Occipital lobe (tissue), 1 donor: ENCODE measurements at regions not wholly inside any gene's neighbourhood (a gene's known extent, or its start where the extent isn't known, plus 50 kb on each side); places are given as distances from the start of the nearest gene placed in this dataset.

Experiments
- DNase-seq: peaks from one replicate; lab custom pipeline; 2025; lab: John Stamatoyannopoulos, UW

DNA sequence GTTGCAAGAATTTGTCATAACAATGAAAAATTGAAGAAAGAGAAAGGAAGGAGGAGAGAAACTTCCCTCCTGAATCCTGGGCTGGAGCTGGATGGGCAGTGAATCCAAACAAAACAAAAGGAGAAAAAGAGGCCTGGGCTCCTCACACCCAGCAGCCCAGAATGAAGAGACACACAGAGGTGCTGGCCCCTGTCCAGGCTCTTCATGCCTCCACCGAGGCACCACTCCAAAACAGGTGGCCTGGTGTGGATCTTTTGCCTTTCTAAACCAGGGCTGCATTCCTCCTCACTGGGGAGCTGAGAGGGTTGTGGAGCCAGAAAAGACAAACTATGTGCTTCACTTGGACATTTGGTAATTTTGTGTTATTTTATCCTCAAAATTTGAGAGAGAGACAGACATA lies 76.0 kb downstream of the FAM124B start:
- DNase-seq = no peak

DNA sequence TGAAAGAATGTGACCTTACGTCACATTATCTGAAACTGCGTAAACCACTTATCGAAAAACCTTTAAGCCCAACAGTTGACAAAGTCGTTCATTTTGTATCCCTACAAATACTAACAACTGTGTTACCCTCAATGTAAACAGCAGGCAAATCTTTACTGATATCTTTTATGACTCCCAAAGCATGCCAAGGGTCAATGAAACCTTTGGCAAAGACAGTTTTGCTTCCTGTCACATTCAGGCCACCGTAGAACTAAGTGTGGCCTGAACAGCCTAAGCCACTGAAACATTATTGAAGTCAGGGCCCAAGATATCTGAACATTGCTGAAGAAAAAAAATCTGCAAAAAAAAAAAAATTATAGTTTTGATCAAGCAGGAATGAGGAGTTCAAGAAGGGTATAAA lies 77.3 kb downstream of the FAM124B start:
- no peak for DNase-seq

DNA sequence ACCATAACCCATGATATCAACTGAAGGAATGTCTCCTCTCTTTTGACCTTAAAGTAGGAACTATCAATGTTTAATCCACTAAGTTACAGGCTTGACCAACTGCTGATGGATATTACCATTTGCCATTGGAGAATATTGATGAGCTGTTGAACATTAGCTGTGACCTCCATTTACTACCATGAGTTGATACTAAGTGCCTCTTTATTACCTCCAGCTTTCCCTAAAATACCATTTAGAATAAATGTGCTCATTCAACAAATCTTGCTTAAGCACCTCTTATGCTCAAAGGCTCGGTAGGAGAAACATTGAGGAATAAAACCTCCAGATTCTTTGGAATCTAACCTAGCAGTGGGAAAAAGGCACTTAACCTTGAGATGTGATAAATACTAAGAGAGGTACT lies 81.2 kb downstream of the FAM124B start:
- no peak for DNase-seq

DNA sequence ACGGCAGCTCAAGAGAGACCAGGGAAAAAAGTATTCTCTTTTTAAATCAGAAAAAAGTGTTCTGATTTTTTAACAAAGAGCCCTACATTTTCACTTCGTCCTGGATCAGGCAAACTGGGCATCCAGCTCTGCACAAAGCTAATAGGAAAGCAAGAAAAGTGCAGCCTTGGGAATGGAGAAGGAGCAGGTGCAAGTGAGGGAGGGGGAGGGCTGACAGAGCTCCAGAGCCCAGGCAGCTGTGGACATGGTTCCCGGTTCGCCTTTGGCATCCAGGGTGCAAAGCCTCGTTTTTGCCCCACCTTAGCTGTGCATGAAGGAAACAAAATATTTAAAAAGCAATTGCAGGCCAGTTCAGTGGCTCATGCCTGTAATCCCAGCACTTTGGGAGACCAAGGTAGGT lies 82.2 kb downstream of the FAM124B start:
- DNase-seq = no peak

DNA sequence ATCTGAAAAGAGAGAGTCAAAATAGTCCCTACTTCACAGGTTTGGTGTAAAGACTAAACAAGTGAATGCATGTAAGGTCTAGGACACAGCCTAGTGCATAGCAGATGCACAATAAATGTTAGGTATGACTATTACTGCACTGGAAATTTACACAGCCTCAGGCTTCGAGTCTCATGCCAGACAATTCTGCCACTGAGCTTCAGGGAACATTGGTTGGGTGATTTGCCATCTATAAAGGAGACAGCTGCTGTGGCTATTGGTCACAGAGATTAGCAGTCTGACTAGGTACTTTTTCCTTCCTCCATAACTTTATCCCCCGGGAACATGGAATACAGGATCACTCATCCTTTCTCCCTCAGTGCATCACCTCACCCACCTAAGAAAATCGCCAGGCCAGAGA lies 89.2 kb downstream of the FAM124B start:
- no peak for DNase-seq

DNA sequence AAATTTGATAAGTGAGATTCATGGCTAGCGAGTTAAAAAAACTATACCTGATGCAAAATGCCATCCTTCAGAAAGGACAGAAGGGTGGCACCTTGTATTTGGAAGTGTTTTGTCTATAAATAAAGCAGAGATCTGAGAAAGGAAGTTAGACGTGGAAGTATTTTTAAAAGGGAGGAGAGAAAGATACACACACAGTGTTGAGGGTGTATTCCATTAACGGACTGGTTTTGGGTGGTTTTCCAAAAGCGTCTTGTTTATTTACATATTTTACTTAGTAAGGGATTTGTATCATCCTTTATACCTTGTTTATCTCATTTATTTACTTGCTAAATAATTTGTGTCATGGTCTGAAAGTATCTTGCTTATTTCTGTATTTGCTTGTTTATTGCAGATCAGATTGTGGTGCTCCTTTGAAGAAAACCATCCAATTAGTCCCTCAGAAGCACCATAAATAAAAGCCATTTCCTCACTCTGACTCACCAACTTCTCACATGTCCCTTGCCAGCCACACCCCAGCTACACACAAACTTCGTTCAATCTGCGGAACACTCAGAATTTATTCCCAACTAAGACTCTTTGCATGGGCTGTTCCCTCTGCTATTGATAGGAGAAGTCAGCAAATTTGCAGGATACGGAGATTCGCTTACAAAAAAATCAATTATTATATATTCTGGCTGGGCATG lies 90.8 kb downstream of the FAM124B start:
- DNase-seq = no peak

DNA sequence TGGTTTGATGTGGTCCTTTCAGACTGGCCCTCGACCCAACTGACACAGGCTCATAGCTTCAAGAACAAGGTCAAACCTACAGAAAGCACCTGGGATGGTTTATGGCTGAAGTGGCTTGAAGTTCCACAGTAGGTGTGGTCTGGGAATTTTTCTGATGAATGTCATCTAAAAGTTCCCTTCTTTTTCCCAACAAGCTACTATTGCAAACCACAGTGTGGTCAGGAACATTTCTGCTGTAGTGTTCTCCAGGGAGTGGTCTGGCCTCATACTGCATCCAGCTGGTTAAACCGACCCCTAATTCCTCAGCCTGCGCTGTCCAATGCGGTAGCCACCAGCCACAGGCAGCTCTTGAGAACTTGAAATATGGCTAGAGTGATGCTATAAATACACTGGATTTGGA lies 92.7 kb downstream of the FAM124B start:
- DNase-seq = no peak

DNA sequence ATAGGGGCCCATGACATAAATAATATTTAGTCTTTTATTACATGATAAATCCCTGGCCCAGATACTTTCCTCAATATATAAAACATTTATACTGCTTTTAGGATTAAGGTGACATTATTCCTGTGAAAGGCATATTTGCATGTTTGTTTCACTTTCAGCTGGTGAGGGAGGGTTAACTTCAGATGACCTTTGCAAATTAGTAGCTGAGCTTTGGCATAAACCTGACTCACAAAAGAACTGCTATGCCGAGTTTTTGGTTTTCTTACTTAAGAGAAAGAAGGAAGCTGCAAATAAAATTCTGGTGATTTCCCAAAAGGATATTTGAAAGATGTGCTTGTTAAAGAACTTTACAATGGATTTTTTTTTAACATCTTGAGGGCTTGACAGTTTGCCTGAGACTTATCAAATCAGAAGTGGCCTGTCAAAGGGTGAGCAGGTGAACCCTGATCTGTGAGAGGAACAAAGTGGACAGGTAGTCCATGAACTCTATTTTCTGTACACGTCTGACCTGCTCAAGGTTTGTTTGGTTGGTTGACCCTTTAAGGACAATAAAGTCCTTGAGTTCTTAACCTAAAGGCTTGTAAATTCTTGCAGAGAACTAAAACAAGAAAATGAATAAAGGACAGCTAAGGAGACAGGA lies 93.5 kb downstream of the FAM124B start:
- DNase-seq = no peak

DNA sequence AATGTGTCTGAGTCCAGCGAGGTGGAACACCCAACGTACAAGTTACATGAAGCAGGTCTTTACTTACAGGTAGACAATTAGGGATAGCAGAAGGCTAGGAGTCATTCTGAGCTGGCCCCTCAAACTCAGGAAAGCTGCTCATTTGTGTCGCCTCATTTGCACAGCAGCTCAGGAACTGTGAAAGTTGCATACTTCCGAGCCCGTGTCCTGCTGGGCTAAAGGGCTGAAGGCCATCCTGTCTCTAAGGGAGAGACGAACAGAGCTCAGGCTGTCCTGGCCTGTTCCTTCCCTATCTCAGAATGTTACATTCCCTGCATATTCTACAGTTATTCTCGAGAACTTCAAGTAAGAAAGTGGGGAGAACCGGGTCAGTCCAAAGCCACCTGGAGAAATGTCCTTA lies 99.0 kb downstream of the FAM124B start:
- DNase-seq = no peak

DNA sequence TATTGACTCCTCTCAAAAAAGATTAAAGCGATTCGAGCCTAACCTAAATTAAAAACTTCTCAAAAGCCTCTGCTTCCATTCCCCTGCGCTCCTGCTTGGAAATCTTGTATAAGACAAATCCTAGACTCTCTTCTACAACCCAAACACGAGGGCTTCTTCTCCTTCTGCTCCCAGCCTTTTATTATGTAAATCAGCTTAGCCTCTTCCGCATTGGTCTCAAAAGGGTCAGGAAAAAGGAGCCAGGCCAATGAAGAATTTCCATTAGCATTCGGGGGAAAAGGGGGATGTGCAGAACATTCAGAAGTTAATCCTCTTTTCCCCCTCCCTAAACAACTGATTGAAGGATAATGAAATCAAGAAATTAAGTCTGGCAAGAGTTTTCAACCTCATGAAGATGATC lies 107.9 kb downstream of the FAM124B start:
- no peak for DNase-seq

DNA sequence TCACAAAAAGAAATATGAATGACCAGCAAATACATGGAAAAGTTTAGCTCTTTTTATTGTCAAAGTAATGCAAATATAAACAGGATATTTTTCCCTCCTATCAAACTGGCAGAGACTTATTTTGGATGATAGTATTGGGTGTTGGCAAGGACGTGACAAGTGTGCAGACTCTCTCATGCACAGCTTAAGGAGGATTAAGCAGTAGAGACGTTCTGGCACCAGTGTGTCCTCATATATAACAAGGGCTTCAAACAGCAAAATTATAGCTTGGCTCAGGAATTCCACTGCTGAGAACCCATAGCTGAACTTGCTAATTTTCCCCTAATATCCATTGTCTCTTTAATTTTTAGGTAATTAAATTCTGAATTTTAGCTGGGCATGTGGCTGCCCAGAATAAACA lies 114.4 kb downstream of the FAM124B start:
- DNase-seq = no peak

DNA sequence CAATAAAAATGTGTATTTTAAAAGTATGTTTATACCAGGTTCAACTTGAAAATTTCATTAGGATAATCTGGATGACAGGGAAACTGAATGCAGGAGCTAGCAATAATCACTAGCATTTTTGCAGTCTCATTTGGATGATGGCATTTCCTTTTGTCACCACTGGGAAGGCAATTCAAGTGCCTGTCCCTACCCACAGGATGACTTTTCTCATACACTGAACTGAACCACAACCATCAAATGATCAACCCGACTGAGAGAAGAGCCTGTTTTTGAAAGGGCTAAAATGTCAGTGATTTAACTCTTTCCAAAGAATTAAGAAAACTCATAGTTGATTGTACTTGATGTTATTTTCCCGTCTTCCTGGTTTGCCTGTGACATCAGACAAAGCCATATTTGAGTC lies 115.0 kb downstream of the FAM124B start:
- DNase-seq = no peak

DNA sequence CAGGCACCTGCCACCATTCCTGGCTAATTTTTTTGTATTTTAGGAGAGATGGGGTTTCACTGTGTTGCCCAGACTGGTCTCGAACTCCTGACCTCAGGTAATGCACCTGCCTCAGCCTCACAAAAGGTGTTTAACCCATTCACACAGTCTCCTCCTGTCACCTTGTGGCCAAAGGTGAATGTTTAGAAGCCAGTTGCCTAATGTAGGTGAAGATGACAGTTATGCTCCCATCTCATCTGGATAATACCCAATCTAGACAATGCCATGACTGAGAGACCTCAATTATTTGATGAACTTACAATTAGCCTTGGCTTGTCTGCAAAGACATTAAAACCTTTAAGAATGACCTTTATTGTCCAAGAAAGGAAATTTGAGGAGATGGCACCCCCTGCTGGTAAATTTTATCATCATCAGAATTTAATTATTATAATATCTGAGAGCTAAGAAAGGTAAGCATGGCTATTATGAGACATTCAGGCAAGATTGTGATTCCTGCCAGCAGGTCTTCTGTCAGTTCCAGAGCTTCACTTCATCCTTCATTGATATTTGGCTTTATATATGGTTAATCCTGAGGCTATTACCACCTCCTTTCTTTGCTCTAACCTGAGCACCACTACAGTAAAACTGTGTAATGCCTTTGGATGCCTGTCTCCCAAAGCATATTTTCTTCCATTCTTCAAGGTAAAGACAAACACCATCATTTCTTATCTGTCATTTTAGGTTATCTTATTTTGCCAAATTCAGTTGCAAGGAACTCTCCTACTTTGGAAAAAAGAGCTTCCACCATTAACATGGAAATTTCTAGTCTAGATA lies 117.6 kb downstream of the FAM124B start:
- no peak for DNase-seq

DNA sequence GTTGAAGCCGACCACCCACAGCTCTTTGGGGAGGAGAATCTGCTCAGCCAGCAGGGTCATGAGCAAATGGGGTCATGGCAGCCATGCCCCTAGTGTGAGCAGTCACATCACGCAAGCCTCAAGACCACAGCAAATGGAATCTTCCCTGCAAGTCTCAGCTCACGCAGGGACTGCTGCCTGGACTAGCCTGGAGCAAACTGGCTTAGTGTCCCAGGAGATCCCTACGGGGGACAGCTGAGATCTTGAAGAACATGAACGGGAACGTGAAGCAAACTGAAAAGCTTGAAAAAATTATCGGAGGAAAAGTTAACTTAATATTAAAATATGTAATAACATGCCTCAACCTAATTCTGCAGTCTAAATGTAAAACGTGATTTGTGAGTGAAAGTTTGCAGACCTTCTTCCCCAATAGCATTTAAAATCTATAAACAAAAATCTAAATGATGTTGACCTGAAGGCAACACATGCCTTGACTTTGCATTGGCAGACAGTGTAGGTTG lies 118.4 kb downstream of the FAM124B start:
- no peak for DNase-seq

DNA sequence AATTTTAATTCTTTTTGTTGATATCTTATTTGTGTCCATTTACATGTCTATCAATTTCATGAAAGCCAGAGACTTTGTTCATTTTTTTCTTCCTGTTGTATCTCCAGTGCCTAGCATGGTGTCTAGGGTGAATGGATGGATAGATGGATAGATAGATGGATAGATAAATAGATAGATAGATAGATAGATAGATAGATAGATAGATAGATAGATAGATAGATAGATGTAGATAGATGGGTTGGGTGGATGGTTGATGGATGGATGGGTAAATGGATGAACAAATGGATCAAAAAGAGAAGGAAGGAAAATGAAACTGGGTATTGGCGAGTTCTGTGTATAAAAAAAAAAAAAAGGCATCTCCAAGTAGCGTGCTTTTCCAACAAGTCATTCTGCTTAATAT lies 120.5 kb downstream of the FAM124B start:
- no peak for DNase-seq

DNA sequence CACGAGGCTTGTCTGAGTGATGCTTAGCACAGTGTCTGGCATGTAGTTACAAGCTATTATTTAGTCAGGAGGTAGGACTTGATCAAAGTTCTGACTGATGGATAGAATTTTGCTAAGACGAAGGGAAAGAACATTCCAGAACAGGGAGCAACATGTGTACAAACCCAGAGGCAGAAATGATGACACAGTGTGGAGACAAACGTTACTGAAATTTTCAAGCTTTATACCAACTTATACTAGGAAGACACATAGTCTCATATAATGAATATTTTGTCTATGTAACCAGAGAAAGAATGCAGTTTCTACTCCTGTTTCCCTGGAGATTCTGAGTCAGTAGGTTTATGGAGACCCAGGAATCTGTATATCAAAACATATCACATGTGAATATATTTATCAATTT lies 123.4 kb downstream of the FAM124B start:
- DNase-seq = no peak

DNA sequence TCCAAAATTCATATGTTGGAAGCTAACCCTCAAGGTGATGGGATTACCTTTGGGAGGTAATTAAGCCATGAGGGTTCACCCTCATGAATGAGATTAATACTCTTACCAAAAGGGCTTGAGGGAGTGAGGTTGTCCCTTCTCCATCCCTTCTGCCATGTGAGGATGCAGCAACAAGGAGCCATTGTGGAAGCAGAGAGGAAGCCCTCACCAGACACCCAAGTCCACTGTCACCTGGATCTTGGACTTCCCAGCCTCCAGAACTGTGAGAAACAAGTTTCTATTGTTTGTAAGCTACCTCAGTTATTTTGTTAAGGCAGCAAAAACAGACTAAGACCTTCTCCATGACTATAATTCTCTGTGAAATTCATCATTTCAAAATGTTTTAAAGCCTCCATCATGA lies 125.7 kb downstream of the FAM124B start:
- no peak for DNase-seq

DNA sequence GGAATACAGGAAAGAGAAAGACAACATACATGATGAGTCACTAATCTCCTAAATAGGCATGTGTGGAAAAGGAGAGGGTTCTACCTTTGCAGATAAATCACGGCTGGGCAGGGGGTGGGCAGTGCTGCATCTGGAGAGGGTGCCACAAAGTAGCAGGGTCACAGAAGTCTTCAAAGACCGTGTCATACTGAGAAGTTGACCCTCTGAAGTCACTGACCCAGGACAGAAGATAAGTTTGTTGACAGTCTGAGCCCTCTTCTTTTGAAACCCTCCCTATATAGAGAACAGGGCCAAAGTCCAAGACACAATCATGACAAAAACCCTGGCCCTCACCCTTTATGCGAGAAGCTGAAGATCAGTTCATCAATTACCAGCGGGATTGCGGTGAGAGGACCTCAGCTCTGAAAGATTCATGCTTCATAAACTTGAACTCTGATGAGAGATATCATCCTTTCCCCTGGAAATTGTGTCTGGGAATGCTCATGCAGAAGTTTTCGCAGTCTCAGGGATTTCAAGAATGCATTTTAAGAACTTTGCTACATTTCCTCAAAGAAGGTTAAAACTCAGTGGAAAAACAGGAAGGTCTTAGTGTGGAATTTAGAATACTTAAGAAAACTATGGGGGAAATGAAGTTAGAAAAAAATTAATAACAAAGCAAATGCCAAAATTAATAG lies 129.5 kb downstream of the FAM124B start:
- DNase-seq = no peak

DNA sequence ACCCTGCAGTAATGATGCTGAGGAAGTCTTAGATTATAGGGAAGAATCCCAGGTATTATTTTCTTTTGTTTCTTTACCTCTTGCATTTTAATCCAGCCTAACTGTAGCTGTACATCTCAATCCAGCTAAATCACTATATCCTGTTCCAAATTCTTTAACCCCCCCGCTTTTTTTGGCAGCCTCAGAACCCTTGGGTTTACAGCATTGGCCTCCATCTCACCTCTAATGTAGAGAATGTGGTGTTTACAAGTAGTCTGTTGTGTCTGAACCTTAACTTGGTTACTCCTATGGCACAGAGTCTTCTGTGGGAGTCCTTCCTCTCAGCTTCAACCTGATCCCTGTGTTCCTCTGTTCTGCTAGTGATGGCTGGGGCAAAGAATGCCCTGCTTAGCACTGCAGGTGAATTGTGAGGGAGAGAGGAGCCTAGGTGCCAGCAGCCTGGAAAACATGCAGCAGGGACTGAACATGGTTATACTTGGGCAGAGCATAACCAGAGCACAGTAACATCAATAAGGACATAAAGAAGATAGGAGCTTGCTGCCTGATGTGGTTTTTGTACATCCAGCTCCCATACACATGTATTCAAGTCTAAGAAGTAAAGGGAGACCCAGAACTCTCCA lies 130.2 kb downstream of the FAM124B start:
- DNase-seq = no peak

DNA sequence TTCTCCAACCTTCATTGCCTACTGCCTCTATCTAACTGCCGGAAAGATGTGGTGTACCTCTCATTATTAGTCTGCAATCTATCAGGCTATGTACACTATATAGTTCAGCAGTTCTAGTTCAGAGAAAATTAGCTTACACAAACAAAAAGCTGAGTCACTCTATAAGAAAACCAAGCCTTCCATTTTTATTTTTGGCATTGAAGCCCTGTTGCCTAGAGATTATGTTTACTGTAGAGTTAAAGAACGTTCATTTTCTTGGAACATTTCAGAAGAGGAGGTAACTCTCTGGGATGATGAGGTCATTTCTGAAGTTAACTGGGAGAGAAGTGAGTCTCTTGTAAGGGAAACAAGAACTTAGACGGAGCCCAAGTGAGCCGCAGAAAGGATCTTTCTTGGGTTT lies 133.5 kb downstream of the FAM124B start:
- no peak for DNase-seq

DNA sequence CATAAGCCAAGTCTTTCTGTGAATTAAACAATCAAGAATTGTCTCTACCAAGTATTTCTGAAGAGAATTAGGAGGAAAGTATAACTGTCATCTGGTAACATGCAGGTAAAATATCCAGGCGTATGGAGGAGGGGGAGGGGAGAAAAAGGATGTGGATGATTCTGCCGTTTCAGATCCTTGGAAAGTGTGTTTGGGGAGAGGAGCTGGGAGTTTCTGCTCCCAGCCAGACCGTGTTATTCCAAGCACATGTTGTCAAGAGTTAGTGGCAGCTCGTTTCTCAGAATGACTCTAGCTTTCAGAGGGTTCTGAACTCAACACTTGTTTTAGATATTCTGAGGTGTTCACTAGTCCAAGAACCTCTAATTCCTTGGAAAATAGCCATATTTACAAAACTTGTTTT lies 137.6 kb downstream of the FAM124B start:
- DNase-seq = no peak
